Transverse colon (tissue), 4 donors: ENCODE measurements at regions not wholly inside any gene's neighbourhood (a gene's known extent, or its start where the extent isn't known, plus 50 kb on each side); places are given as distances from the start of the nearest gene placed in this dataset.

Experiments used
- DNase-seq: peaks from one replicate; pipeline ENCODE4 v3.0.0-alpha.2; 2019
- H3K27ac ChIP-seq, 4 donors: fragments of 200-600 bp; sonication (generic); 2 replicates each; pipeline ENCODE4 v1.5.1; 2016 to 2018; ENCODE audit warnings: inconsistent platforms in 4 of 4
- H3K27me3 ChIP-seq: fragments of 200-600 bp; sonication (generic); 2 replicates; pipeline ENCODE4 v1.5.1; 2017; ENCODE audit warnings: inconsistent platforms
- H3K36me3 ChIP-seq, 4 donors: fragments of 200-600 bp; sonication (generic); 2 replicates each; pipeline ENCODE4 v1.5.1; 2017 to 2019; ENCODE audit warnings: inconsistent platforms in 4 of 4
- H3K4me1 ChIP-seq, 4 donors: fragments of 200-600 bp; sonication (generic); 2 replicates each; pipeline ENCODE4 v1.5.1; 2017 to 2020; ENCODE audit warnings: inconsistent platforms in 4 of 4
- H3K4me3 ChIP-seq, 4 donors: fragments of 200-600 bp; sonication (generic); 1 replicate in 1 of 4; 2 replicates in 3 of 4; pipeline versions ENCODE4 v1.5.1 to v1.6.1; 2017 to 2019; ENCODE audit warnings: inconsistent platforms in 4 of 4
- H3K9me3 ChIP-seq, 2 donors: fragments of 200-600 bp; sonication (generic); 2 replicates each; pipeline ENCODE4 v1.5.1; 2017 to 2019; ENCODE audit warnings: inconsistent platforms in 2 of 2
- EP300 ChIP-seq: sonication (generic); formaldehyde crosslinking; IDR thresholded peaks from one replicate; pipeline ENCODE4 v1.6.1; 2017; ENCODE audit warnings: antibody characterized with exemption, low read depth
- POLR2A ChIP-seq: fragments of 450-650 bp; IDR thresholded peaks from one replicate; pipeline ENCODE4 v1.6.1; 2016; ENCODE audit warnings: antibody characterized with exemption, mild to moderate bottlenecking, moderate library complexity
- POLR2AphosphoS5 ChIP-seq, 3 donors: sonication (generic); formaldehyde crosslinking; IDR thresholded peaks; one replicate each; pipeline ENCODE4 v1.6.1; 2016; ENCODE audit warnings: antibody characterized with exemption in 3 of 3
- WGBS, 2 donors: methylation state at CpG; one replicate each; pipeline ENCODE4 v1.1.5; 2018; ENCODE audit warnings: low coverage in 1 of 2; 5-methylcytosine and 5-hydroxymethylcytosine counted together
- in situ Hi-C, 4 donors: fragments of 200-750 bp; cut with MboI; loops; one replicate each; pipeline versions ENCODE4 v1.15.0 to v1.15.1; 2017; ENCODE audit warnings: low sequenced_read_pairs in 3 of 4, low pct_ligation_motif_present in 1 of 4, low pct_unique_long_range_greater_than_20kb in 1 of 4
- intact Hi-C: fragments of 100-400 bp; cut with DNase I; formaldehyde crosslinking; loops from one replicate; pipeline ENCODE4 v1.15.1; 2023; ENCODE audit warnings: low total_unique reads
- TF ChIP-seq, protein P1 (sequence below), 5 experiments: fragments of 200-600 bp in 3 of 5; fragments of 450-650 bp in 2 of 5; sonication (generic) in 3 of 5; IDR thresholded peaks; 1 replicate in 2 of 5; 2 replicates in 3 of 5; pipeline ENCODE4 v1.5.1; 2016 to 2017; ENCODE audit warnings: antibody characterized with exemption in 5 of 5, inconsistent platforms in 3 of 5, mild to moderate bottlenecking in 2 of 5, moderate library complexity in 1 of 5

DNA sequence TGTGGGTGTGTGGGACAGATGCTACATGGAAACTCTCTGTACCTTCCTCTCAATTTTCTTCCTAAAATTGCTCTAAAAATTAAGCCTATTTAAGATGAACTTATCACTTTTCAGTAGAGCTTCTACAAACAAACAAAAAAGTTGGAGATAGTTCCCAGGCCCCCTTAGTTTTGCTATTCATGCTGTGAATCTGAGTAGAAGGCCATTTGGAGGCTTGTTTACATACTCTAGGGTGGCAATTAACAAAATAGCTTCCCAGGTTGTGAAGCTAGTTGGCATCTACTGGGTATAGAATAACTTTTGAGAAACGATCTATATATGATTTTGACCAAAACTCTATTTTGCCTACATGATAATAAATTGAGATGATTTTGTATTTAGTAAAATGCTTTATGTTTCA is 541.4 kb upstream of the B3GALT2 start:
- intact Hi-C loops, result no loop called here
- WGBS, 2 donors, result 73 to 86% methylated on average over 1 of the region's 1 CpG
- no peak overlapping the region for H3K4me3 ChIP-seq
- H3K27me3 ChIP-seq, result no peaks in the 10 kb centered on the region
- TF ChIP-seq, protein P1, sequence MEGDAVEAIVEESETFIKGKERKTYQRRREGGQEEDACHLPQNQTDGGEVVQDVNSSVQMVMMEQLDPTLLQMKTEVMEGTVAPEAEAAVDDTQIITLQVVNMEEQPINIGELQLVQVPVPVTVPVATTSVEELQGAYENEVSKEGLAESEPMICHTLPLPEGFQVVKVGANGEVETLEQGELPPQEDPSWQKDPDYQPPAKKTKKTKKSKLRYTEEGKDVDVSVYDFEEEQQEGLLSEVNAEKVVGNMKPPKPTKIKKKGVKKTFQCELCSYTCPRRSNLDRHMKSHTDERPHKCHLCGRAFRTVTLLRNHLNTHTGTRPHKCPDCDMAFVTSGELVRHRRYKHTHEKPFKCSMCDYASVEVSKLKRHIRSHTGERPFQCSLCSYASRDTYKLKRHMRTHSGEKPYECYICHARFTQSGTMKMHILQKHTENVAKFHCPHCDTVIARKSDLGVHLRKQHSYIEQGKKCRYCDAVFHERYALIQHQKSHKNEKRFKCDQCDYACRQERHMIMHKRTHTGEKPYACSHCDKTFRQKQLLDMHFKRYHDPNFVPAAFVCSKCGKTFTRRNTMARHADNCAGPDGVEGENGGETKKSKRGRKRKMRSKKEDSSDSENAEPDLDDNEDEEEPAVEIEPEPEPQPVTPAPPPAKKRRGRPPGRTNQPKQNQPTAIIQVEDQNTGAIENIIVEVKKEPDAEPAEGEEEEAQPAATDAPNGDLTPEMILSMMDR (IDR thresholded peaks at IDR 0.05), result no peak
- no peak for TF ChIP-seq POLR2A
- TF ChIP-seq POLR2AphosphoS5 (IDR thresholded peaks at IDR 0.05), result no peak
- TF ChIP-seq EP300, result no peak
- no peak for DNase-seq
- H3K27ac ChIP-seq, result no peak overlapping the region
- in situ Hi-C loops, result no loop called here
- no peaks in the 10 kb centered on the region for H3K4me1 ChIP-seq
- no peaks in the 10 kb centered on the region for H3K36me3 ChIP-seq
- H3K9me3 ChIP-seq, result no peaks in the 10 kb centered on the region

DNA sequence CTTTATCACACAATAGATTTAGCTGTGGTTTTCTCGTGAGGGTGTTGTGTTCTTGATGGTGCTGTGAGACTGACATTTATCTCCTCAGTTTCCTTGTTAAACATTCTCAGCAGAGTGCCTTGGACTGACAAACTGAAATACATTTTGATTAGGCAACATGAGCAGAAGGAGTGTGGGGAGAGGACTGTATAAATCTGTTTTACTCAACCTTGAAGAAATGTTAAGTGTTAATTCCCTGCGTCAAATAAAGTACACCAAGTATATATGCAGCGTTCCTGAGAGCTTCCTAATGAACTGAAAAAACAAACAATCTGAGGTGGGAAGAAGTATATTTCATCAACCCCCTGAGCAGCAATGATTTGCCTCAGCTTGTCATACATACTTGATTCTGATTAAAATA is 540.3 kb upstream of the B3GALT2 start:
- Histone ChIP-seq H3K4me1 (no peaks in the 10 kb centered on the region), H3K4me3 (no peak overlapping the region), H3K27ac (no peak overlapping the region), H3K9me3 (no peaks in the 10 kb centered on the region), H3K36me3 (no peaks in the 10 kb centered on the region), H3K27me3 (no peaks in the 10 kb centered on the region)
- 78 to 80% methylated on average over 3 of the region's 3 CpGs for WGBS, 2 donors
- TF ChIP-seq, protein P1 (IDR thresholded peaks at IDR 0.05), result no peak
- no peak for TF ChIP-seq EP300
- intact Hi-C loops (no loop called here), in situ Hi-C loops (no loop called here)
- DNase-seq, result no peak

DNA sequence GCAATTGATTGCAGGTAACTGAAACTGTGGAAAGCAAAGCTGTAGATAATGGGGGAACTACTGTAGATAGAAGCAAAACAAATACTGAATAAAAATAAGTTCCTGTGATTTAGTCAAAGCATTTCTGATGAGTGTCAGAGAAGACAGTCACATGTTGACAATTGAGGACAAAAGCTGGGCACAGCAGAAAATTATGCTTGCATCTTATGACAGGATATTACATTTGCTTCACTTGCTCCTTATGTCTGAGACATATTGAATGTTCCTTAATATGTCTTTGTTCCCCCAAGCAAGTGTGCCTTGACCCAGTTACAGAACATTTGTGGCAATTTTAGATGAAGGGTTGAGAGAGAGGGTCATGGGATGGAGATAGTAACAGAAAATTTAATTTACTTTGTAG is 526.0 kb upstream of the B3GALT2 start:
- Histone ChIP-seq H3K36me3 (no peaks in the 10 kb centered on the region), H3K27ac (no peak overlapping the region), H3K27me3 (no peaks in the 10 kb centered on the region), H3K4me3 (no peak overlapping the region), H3K9me3 (no peaks in the 10 kb centered on the region), H3K4me1 (peaks cover 0 to 6% (median 2%) of the 10 kb centered on the region in 4 donors)
- DNase-seq, result no peak
- TF ChIP-seq POLR2AphosphoS5 (IDR thresholded peaks at IDR 0.05) (no peak), POLR2A (no peak)
- TF ChIP-seq, protein P1 (IDR thresholded peaks at IDR 0.05), result no peak
- intact Hi-C loops, result no loop called here
- in situ Hi-C loops, result no loop called here

DNA sequence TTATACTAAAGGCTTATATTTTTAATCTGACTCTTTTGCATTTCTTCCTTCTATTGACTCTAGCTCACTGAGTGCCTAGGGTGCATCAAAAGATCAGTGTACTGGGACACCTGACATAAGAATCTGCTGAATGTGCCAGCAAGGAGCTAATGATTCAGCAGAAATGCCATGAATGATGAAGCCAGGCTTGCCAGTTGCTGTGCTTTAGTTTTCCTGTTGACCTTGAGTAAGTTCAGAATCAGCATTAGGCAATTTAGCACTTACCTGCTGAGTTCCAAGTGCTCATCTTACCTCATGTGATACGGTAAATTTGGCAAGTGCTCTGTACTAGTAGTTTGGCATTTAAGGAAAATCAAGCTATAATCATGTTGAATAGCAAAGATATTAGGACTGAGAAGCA is 523.2 kb upstream of the B3GALT2 start:
- Histone ChIP-seq H3K4me1 (peaks cover 0 to 7% (median 6%) of the 10 kb centered on the region in 4 donors), H3K9me3 (no peaks in the 10 kb centered on the region), H3K36me3 (no peaks in the 10 kb centered on the region), H3K27me3 (no peaks in the 10 kb centered on the region), H3K27ac (no peak overlapping the region), H3K4me3 (no peak overlapping the region)
- 93 to 100% methylated on average over 1 of the region's 1 CpG for WGBS, 2 donors
- in situ Hi-C loops, result no loop called here
- intact Hi-C loops, result no loop called here
- TF ChIP-seq POLR2AphosphoS5 (IDR thresholded peaks at IDR 0.05), result no peak
- no peak for DNase-seq

DNA sequence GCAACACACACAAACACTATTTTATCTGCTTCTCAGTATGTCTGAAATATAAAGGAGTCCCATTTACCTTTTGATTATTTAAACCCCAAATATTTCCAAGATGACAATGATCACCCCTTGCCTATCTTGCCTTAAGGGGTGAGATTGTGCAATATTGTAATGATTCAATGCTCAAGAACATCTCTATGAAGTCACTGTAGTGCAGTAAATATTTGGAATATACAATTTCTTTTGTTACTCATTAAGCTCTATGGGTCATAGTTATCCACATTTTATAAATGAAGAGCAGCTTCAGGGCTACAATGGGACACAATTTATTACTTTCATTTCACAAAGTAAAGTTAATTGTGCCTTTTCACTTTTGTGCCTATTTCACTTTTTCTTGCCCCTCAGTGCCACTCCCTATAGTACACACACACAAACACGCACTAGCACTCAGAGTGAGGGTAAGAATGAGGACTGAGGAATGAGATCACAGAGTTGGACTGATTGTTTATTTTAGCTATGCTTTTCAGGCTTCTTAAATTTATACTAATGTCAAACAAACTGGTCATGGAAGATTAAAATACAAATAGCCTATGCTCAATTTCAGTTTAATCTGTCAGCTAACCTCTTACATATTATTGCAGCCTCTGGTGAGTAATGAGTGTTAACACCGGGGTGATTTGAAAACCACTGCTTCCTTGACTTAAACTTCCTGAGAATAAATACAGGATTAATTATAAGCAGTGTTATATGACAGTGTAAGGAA is 521.0 kb upstream of the B3GALT2 start:
- peaks cover 6 to 22% (median 8%) of the 10 kb centered on the region in 4 donors for H3K4me1 ChIP-seq
- H3K9me3 ChIP-seq, result no peaks in the 10 kb centered on the region
- DNase-seq, result no peak
- no peak overlapping the region for H3K4me3 ChIP-seq
- H3K27me3 ChIP-seq, result no peaks in the 10 kb centered on the region
- in situ Hi-C loops, result no loop called here
- TF ChIP-seq EP300 (no peak), POLR2A (no peak), POLR2AphosphoS5 (IDR thresholded peaks at IDR 0.05) (no peak)
- TF ChIP-seq, protein P1 (IDR thresholded peaks at IDR 0.05), result no peak
- WGBS, 2 donors, result 8 to 18% methylated on average over 2 of the region's 2 CpGs
- H3K27ac ChIP-seq, result no peak overlapping the region
- no peaks in the 10 kb centered on the region for H3K36me3 ChIP-seq
- intact Hi-C loops, result no loop called here
